Stimulated activated effector memory CD8-positive, alpha-beta T cell treated with anti-CD3 and anti-CD28 coated beads, Interleukin-12 subunit alpha, Interleukin-12 subunit beta, amount 100 ng/mL, for 72 hours (primary cell): ENCODE measurements at regions not wholly inside any gene's neighbourhood (a gene's known extent, or its start where the extent isn't known, plus 50 kb on each side); places are given as distances from the start of the nearest gene placed in this dataset.

Source experiments
- ATAC-seq: fragments of 150-1000 bp; cut with Tn5 transposase; 2 replicates; pipeline ENCODE4 v1.10.0; 2021
- DNase-seq, 2 donors: peaks; one replicate each; pipeline ENCODE4 v3.0.0; 2021 to 2022; ENCODE audit warnings: low spot score in 2 of 2
- H3K27ac Mint-ChIP-seq: one replicate; pipeline ENCODE4 v1.8.0; 2022; ENCODE audit warnings: mild to moderate bottlenecking, mixed read lengths
- H3K36me3 Mint-ChIP-seq: one replicate; pipeline ENCODE4 v1.8.0; 2022; ENCODE audit warnings: mild to moderate bottlenecking, mixed read lengths
- H3K4me1 Mint-ChIP-seq: one replicate; pipeline ENCODE4 v1.8.0; 2022; ENCODE audit warnings: mixed read lengths
- H3K4me3 Mint-ChIP-seq: one replicate; pipeline ENCODE4 v1.8.0; 2022; ENCODE audit warnings: mild to moderate bottlenecking, mixed read lengths
- H3K9me3 Mint-ChIP-seq: one replicate; pipeline ENCODE4 v1.8.0; 2022; ENCODE audit warnings: mixed read lengths

DNA sequence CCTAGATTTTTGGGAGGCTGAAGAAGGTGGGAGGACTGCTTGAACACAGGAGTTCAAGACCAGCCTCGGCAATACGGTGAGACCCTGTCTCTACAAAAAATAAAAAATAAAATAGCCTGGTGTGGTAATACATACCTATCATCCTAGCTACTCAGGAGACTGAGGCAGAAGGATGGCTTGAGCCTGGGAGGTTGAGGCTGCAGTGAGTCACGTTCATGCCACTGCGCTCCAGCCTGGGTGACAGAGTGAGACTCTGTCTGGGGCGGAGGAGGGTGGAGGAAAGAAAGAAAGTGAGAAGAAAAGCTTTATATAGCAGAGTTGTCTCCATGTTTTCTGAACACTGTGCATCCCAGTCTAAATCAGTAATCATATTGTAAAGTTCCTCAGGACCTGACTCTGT is 301.4 kb upstream of the CNTN6 start:
- H3K9me3 Mint-ChIP-seq = peaks cover 11% of the 10 kb centered on the region
- no peak overlapping the region for H3K27ac Mint-ChIP-seq
- ATAC-seq = no peak
- no peak for DNase-seq
- no peaks in the 10 kb centered on the region for H3K4me1 Mint-ChIP-seq
- H3K4me3 Mint-ChIP-seq = no peak overlapping the region
- H3K36me3 Mint-ChIP-seq = no peaks in the 10 kb centered on the region

DNA sequence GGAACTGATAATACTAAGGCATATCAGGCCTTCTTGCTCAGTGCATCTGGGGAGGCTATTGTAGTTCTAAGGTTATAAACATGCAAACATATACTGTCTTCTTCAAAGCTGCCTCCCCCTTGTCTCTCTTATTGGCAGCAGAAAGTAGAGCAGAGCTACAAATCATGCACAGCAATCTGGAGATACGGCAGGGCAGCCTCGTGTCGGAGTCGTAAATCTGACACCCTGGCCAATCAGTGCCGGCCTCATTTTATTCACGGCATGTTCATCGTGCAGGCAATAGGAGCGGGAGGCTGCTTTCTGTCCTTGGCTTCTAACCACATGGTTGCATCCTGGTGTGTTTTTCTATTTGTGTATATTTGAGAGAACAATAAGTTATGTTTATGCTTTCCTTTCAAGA is 300.2 kb upstream of the CNTN6 start:
- Mint-ChIP-seq H3K27ac (no peak overlapping the region), H3K9me3 (peaks cover 15% of the 10 kb centered on the region), H3K4me3 (no peak overlapping the region), H3K36me3 (no peaks in the 10 kb centered on the region), H3K4me1 (no peaks in the 10 kb centered on the region)
- ATAC-seq = no peak
- DNase-seq = no peak

DNA sequence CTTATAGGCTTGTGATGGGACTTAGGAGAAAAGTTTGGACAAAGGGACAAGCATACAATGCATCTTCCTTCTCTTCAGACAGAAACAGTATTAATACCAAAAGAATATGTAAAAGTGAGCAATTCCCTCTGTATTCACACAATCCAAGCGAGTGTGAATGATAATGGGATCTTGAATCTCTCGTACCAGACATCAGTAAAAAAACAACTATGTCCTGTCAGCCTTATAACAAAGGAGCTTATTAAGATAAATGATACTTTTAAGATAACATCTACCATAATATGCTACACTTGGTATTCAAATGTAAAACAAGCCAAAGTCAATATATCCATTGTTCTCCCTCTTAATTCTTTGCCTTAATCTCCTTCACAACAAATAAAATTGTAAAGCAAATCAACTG is 288.6 kb upstream of the CNTN6 start:
- Mint-ChIP-seq H3K9me3 (peaks cover 12% of the 10 kb centered on the region), H3K4me3 (no peak overlapping the region), H3K36me3 (no peaks in the 10 kb centered on the region), H3K27ac (no peak overlapping the region), H3K4me1 (no peaks in the 10 kb centered on the region)
- ATAC-seq (no peak), DNase-seq (no peak)

DNA sequence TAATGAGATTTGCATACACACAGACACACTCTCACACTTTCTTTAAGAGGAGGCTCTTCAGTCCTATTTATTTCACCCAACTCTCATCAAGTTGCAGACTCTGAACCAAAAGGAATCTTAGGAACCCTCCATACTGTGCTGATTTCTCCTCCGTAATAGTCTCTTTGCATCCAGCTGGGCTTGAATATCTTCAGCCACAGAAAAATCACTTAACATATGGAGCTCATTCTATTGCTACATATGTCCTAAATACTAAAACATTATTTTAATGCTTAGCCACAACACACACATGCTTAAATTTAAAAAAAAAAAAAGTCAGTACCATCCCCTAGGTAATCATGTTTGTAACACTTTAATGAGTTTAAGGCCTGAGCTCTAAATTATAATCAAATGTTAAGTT is 287.5 kb upstream of the CNTN6 start:
- no peaks in the 10 kb centered on the region for H3K36me3 Mint-ChIP-seq
- DNase-seq (no peak), ATAC-seq (no peak)
- H3K4me3 Mint-ChIP-seq = no peak overlapping the region
- H3K4me1 Mint-ChIP-seq = no peaks in the 10 kb centered on the region
- no peak overlapping the region for H3K27ac Mint-ChIP-seq
- peaks cover 7% of the 10 kb centered on the region for H3K9me3 Mint-ChIP-seq

DNA sequence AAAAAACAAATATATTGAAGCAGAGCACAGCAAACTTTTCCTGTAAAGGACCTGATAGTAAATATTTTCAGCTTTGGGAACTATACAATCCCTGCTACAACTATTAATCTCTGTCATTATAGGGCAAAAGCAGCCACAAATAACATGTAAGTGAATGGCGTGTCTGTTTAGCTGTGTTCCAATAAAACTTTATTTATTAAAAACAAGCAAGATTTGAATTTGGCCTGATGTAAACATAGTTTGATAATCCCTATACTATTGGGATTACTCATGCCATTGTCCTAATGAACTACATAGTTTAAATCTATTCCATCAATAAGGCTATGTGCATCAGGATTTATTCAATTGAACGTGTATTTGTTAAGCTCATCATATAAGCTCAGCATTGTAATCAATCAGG is 286.8 kb upstream of the CNTN6 start:
- Mint-ChIP-seq H3K4me3 (no peak overlapping the region), H3K9me3 (peaks cover 7% of the 10 kb centered on the region), H3K27ac (no peak overlapping the region), H3K4me1 (no peaks in the 10 kb centered on the region), H3K36me3 (no peaks in the 10 kb centered on the region)
- ATAC-seq = no peak
- no peak for DNase-seq

DNA sequence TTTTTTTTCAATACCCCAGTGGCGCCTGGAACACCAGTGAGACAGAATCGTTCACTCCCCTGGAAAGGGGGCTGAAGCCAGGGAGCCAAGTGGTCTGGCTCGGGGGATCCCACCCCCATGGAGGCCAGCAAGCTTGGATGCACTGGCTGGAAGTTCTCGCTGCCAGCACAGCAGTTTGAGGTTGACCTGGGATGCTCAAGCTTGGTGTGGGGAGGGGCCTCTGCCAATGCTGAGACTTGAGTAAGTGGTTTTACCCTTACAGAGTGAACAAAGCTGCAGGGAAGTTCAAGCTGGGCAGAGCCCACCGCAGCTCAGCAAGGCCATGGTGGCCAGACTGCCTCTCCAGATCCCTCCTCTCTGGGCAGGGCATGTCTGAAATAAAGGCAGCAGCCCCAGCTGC is 276.2 kb upstream of the CNTN6 start:
- Mint-ChIP-seq H3K4me1 (no peaks in the 10 kb centered on the region), H3K36me3 (no peaks in the 10 kb centered on the region), H3K9me3 (peaks cover 22% of the 10 kb centered on the region), H3K27ac (no peak overlapping the region), H3K4me3 (no peak overlapping the region)
- DNase-seq (no peak), ATAC-seq (no peak)

DNA sequence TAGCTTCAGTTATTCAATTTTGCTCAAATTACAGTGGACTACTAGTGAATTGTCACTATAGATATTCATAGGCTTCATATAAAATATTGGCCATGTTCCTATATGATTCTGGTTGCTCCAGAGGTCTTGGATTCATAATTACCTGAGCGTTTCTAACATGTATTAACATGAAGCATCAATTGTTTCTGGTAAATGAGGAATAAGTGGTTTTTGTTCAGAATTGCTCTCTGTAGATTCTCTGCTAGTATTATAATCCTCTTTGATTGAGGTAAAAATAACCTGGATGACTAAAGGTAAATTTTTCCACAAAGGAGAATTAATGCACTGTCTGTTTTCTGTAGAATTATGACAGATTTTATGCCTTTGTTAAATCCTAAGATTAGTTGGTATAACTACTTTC is 258.1 kb upstream of the CNTN6 start:
- H3K4me3 Mint-ChIP-seq = no peak overlapping the region
- DNase-seq (no peak), ATAC-seq (no peak)
- no peaks in the 10 kb centered on the region for H3K4me1 Mint-ChIP-seq
- H3K36me3 Mint-ChIP-seq = no peaks in the 10 kb centered on the region
- H3K9me3 Mint-ChIP-seq = peaks cover 22% of the 10 kb centered on the region
- no peak overlapping the region for H3K27ac Mint-ChIP-seq

DNA sequence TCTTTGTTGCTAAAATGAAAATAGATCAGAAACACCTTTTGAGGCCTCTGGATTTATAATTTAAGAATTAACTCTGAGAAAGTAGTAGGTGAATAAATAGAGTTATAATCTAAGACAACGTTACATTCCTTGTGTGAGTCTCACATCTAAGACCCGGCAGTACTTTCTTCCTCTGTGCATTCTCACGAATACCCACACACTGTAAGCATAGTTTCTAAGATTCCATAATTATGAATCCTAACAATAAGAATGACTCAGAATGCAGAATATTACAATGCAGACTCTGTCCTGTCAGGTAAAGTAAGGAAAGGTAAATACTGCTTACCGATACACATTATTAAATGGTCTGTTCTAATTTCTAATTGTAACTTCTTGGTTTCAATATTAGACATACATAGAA is 257.7 kb upstream of the CNTN6 start:
- ATAC-seq (no peak), DNase-seq (no peak)
- Mint-ChIP-seq H3K4me1 (no peaks in the 10 kb centered on the region), H3K4me3 (no peak overlapping the region), H3K9me3 (peaks cover 21% of the 10 kb centered on the region), H3K27ac (no peak overlapping the region), H3K36me3 (no peaks in the 10 kb centered on the region)

DNA sequence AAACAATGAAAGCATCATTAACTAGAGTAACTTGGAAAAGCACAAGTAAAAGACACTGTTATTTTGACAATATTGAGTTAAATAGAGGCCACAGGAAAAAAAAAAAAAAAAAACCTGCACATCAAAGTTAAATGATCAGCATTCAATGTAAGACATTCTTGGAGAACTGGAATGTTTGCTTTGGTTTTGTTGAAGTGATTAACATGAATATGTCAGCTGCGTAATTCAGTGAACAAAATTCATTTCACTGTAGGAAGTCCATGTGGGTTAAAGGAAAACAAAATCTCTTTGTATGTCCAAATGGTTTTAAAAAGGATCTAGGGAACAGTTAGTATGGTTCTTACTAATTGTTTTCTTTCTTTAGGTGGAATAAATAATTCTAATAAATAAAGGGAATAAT is 252.8 kb upstream of the CNTN6 start:
- no peak for DNase-seq
- no peaks in the 10 kb centered on the region for H3K4me1 Mint-ChIP-seq
- H3K27ac Mint-ChIP-seq = no peak overlapping the region
- no peak for ATAC-seq
- H3K4me3 Mint-ChIP-seq = no peak overlapping the region
- no peaks in the 10 kb centered on the region for H3K36me3 Mint-ChIP-seq
- peaks cover 8% of the 10 kb centered on the region for H3K9me3 Mint-ChIP-seq

DNA sequence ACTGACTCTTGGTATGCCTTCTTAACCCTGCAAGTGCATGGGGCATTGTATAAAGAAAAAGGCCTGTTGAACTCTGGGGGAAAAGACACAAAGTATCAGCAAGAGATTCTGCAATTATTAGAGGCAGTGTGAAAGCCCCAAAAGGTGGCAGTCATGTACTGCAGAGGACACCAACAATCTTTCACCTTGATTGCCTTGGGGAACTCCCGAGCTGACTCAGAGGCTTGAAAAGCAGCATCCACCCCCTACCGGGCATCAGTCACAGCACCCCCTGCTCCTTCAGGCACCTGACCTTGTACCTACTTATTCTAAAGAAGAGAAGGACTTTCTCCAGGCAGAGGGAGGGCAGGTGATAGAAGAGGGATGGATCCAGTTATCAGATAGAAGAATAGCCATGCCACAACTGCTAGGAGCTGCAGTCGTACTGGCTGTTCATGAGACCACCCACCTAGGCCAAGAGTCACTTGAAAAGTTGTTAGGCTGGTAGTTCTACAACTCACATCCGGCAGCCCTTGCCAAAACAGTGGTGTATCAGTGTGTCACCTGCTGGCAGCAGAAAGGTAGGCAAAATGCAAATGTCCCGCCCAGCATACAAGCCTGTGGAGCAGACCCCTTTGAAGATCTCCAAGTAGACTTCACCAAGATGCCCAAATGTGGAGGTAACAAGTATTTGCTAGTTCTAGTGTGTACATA is 241.6 kb upstream of the CNTN6 start:
- DNase-seq (no peak), ATAC-seq (no peak)
- H3K4me1 Mint-ChIP-seq = no peaks in the 10 kb centered on the region
- no peaks in the 10 kb centered on the region for H3K36me3 Mint-ChIP-seq
- no peak overlapping the region for H3K4me3 Mint-ChIP-seq
- no peak overlapping the region for H3K27ac Mint-ChIP-seq
- H3K9me3 Mint-ChIP-seq = peaks cover 20% of the 10 kb centered on the region

DNA sequence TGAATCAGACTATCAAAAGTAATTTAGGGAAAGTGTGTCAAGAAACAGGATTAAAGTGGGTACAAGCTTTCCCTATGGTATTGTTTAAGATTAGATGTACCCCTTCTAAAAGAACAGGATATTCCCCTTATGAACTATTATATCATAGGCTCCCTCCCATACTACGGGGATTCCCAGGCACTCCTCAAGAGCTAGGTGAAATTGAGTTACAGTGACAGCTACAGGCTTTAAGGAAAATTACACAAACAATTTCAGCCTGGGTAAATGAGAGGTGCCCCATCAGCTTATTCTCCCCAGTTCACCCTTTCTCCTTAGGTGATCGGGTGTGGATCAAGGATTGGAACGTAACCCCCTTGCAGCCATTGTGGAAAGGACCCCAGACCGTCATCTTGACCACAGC is 240.8 kb upstream of the CNTN6 start:
- Mint-ChIP-seq H3K4me3 (no peak overlapping the region), H3K36me3 (no peaks in the 10 kb centered on the region), H3K9me3 (peaks cover 15% of the 10 kb centered on the region), H3K27ac (no peak overlapping the region), H3K4me1 (no peaks in the 10 kb centered on the region)
- ATAC-seq = no peak
- no peak for DNase-seq

DNA sequence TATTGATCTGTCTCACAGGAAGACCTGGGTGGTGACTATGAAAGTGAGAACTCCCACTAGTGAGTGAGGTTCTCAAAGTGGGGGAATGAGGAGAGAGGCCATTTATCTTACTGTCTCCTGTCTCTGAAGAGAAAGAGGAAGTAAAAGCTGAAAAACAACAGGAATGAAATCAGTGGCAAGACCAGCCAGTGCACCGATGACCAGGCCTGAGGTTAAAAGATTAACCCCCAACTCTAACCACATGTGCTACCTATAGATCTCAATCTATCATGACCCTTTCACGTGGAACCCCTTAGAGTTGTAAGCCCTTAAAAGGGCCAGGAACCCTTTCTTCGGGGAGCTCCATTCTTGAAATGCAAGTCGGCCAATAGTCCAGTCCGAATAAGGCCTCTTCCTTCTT is 239.3 kb upstream of the CNTN6 start:
- Mint-ChIP-seq H3K9me3 (peaks cover 13% of the 10 kb centered on the region), H3K27ac (no peak overlapping the region), H3K4me3 (no peak overlapping the region), H3K4me1 (no peaks in the 10 kb centered on the region), H3K36me3 (no peaks in the 10 kb centered on the region)
- no peak for DNase-seq
- ATAC-seq = no peak

DNA sequence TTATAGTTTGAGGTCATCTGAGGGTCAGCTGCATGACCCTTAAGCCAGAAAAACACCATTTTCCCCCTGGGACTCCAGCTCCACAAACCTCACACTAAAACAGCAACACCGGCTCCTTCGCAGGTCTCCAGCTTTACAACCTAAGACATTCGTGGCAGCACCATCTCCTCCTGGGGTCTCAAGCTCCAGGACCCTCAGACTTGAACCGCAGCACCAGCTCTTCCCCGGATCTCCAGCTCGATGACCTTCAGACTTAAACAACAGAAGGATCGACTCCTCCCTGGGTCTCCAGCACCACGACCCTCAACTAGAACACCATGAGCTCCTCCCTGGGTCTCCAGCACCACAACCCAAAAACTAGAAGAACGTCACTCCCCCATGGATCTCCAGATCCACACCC is 233.7 kb upstream of the CNTN6 start:
- H3K9me3 Mint-ChIP-seq = peaks cover 13% of the 10 kb centered on the region
- DNase-seq (no peak), ATAC-seq (no peak)
- H3K36me3 Mint-ChIP-seq = no peaks in the 10 kb centered on the region
- no peak overlapping the region for H3K27ac Mint-ChIP-seq
- no peak overlapping the region for H3K4me3 Mint-ChIP-seq
- no peaks in the 10 kb centered on the region for H3K4me1 Mint-ChIP-seq

DNA sequence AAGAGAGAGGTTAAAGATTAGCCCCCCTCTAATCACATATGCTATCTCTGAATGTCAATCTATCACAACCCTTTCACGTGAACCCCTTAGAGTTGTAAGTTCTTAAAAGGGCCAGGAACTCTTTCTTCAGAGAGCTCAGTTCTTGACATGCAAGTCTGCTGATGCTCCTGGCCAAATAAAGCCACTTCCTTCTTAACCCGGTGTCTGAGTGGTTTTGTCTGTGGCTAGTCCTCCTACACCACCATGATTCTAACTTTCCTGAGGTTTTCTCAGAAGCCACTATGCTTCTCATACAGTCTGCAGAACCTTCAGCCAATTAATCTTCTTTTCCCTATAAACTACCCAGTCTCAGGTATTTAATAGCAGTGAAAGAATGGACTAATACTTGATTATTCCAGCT is 231.1 kb upstream of the CNTN6 start:
- Mint-ChIP-seq H3K27ac (no peak overlapping the region), H3K4me3 (no peak overlapping the region), H3K36me3 (no peaks in the 10 kb centered on the region), H3K9me3 (peaks cover 5% of the 10 kb centered on the region), H3K4me1 (no peaks in the 10 kb centered on the region)
- no peak for ATAC-seq
- no peak for DNase-seq

DNA sequence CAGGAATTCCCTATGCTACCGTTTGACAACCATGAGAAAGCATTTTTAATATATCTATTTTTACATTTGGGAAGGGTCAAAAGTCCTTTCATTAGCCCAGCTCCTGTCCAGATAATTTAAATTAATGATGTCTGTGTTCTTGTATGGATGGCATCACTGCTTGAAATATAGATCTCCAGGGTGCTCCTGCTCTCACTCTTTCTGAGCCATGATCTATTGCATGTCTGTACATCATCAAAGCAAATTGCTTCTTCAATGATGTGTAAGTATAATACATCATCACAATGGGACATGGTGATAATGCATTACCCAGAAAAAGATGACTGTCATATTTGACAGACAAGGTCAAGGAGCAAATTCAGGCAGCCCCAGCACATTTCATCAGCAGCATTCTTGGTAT is 223.6 kb upstream of the CNTN6 start:
- DNase-seq (no peak), ATAC-seq (no peak)
- Mint-ChIP-seq H3K9me3 (peaks cover 12% of the 10 kb centered on the region), H3K4me3 (no peak overlapping the region), H3K36me3 (no peaks in the 10 kb centered on the region), H3K27ac (no peak overlapping the region), H3K4me1 (no peaks in the 10 kb centered on the region)

DNA sequence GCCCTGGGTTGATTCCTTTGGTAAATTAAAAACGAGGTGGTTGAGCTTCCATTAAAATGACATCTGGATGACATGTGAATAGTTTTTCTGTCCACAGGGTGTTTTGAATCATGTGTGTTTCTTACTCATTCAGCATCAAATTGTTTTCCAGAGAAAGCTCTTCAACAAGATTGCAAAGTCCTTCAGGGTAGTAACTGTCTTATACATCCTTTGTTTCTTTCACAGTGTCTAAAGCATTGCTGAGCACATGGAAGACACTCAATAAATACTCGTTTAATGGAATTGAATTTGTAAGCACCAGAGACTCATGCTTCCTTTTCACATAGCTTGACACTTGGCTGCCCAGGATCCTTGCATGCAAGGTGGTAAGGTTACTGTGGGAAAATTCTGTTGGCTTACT is 223.1 kb upstream of the CNTN6 start:
- Mint-ChIP-seq H3K4me1 (no peaks in the 10 kb centered on the region), H3K9me3 (peaks cover 10% of the 10 kb centered on the region), H3K4me3 (no peak overlapping the region), H3K36me3 (no peaks in the 10 kb centered on the region), H3K27ac (no peak overlapping the region)
- DNase-seq (no peak), ATAC-seq (no peak)

DNA sequence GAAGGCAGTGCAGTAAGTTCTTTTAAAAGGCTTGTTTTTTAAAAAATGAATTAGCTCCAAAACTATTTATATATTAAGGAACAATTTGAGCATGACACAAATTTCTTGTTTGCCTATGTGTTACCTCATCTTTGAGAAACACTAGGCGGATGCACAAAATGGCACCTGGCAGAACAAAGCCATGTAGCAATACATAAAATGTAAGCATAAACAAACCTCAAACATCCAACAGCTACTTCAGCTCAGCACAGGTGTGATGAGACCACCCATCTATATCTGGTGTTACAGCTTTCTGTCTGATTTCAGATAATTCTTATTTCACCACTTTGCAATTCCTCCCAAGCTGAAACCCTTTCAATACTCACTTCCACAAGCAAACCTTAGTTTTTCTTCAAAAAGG is 221.2 kb upstream of the CNTN6 start:
- Mint-ChIP-seq H3K4me1 (no peaks in the 10 kb centered on the region), H3K27ac (no peak overlapping the region), H3K36me3 (no peaks in the 10 kb centered on the region), H3K4me3 (no peak overlapping the region), H3K9me3 (peaks cover 14% of the 10 kb centered on the region)
- DNase-seq (no peak), ATAC-seq (no peak)
